ENCODE measurements at regions not wholly inside any gene's neighbourhood (a gene's known extent, or its start where the extent isn't known, plus 50 kb on each side); places are given as distances from the start of the nearest gene placed in this dataset.

GRCh38 chr2:16186661-16187481 is 246.5 kb downstream of the MYCN start:
- TF ChIP-seq, protein P1, sequence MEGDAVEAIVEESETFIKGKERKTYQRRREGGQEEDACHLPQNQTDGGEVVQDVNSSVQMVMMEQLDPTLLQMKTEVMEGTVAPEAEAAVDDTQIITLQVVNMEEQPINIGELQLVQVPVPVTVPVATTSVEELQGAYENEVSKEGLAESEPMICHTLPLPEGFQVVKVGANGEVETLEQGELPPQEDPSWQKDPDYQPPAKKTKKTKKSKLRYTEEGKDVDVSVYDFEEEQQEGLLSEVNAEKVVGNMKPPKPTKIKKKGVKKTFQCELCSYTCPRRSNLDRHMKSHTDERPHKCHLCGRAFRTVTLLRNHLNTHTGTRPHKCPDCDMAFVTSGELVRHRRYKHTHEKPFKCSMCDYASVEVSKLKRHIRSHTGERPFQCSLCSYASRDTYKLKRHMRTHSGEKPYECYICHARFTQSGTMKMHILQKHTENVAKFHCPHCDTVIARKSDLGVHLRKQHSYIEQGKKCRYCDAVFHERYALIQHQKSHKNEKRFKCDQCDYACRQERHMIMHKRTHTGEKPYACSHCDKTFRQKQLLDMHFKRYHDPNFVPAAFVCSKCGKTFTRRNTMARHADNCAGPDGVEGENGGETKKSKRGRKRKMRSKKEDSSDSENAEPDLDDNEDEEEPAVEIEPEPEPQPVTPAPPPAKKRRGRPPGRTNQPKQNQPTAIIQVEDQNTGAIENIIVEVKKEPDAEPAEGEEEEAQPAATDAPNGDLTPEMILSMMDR (IDR thresholded peaks at IDR 0.05; ENCODE audit: low read depth, low read length): no peak
- no peak for TF ChIP-seq POLR2A (IDR thresholded peaks at IDR 0.05; ENCODE audit: extremely low read depth, insufficient read length)
- no peak overlapping the region for H3K4me3 ChIP-seq (ENCODE audit: low read depth, low read length)
- DNase-seq (ENCODE audit: low read depth): no peak

DNA sequence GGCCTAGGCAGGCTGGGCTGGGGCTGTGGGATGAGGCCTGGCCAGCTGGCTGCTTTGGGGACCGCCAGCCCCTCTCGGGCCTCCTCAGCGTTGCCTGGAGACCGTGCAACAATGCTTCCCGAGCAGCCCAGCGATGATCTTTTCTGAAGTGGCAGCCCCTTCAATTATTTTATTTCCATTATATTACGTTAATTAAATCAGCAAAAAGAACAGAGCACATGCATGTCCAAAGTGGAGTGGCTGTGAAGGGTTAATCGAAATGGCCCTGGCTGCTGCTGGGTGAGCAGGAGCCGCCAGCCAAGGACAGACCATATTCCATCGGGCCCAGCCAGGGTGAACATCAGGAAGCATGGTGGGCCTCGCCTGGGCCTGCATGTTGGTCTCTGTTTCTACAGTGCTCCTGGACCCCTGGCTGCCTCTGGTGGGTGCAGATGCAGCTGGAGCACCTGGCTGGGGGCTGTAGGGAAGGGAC is 245.5 kb downstream of the MYCN start:
- no peak for DNase-seq (ENCODE audit: low read depth)
- TF ChIP-seq POLR2A (IDR thresholded peaks at IDR 0.05; ENCODE audit: extremely low read depth, insufficient read length) (no peak), MYC (IDR thresholded peaks at IDR 0.05; ENCODE audit: low read depth, low read length) (no peak)
- TF ChIP-seq, protein P2, sequence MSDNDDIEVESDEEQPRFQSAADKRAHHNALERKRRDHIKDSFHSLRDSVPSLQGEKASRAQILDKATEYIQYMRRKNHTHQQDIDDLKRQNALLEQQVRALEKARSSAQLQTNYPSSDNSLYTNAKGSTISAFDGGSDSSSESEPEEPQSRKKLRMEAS (IDR thresholded peaks at IDR 0.05; ENCODE audit: low read depth, low read length): no peak
- TF ChIP-seq, protein P1 (IDR thresholded peaks at IDR 0.05; ENCODE audit: low read depth, low read length): no peak
- no peak overlapping the region for H3K4me3 ChIP-seq (ENCODE audit: low read depth, low read length)

GRCh38 chr2:16184945-16185660 is 244.8 kb downstream of the MYCN start:
- no peak for TF ChIP-seq MYC (IDR thresholded peaks at IDR 0.05; ENCODE audit: low read depth, low read length)
- TF ChIP-seq, protein P2 (IDR thresholded peaks at IDR 0.05; ENCODE audit: low read depth, low read length): no peak
- TF ChIP-seq POLR2A (IDR thresholded peaks at IDR 0.05; ENCODE audit: extremely low read depth, insufficient read length): no peak
- TF ChIP-seq, protein P1 (IDR thresholded peaks at IDR 0.05; ENCODE audit: low read depth, low read length): no peak
- no peak for DNase-seq (ENCODE audit: low read depth)

GRCh38 chr2:16184341-16184890 is 244.1 kb downstream of the MYCN start:
- DNase-seq (ENCODE audit: low read depth): no peak
- no peak overlapping the region for H3K4me3 ChIP-seq (ENCODE audit: low read depth, low read length)
- TF ChIP-seq MYC (IDR thresholded peaks at IDR 0.05; ENCODE audit: low read depth, low read length) (no peak), POLR2A (IDR thresholded peaks at IDR 0.05; ENCODE audit: extremely low read depth, insufficient read length) (no peak)
- TF ChIP-seq, protein P2 (IDR thresholded peaks at IDR 0.05; ENCODE audit: low read depth, low read length): no peak
- TF ChIP-seq, protein P1 (IDR thresholded peaks at IDR 0.05; ENCODE audit: low read depth, low read length): no peak

More at GRCh38 chr2:16184945-16185660, 244.8 kb downstream of the MYCN start:
- H3K4me3 ChIP-seq (ENCODE audit: low read depth, low read length): no peak overlapping the region

GRCh38 chr2:16183345-16183744 is 243.0 kb downstream of the MYCN start:
- TF ChIP-seq MYC (IDR thresholded peaks at IDR 0.05; ENCODE audit: low read depth, low read length): no peak
- TF ChIP-seq, protein P1 (IDR thresholded peaks at IDR 0.05; ENCODE audit: low read depth, low read length): no peak
- TF ChIP-seq, protein P2 (IDR thresholded peaks at IDR 0.05; ENCODE audit: low read depth, low read length): no peak
- TF ChIP-seq POLR2A (IDR thresholded peaks at IDR 0.05; ENCODE audit: extremely low read depth, insufficient read length): no peak
- no peak for DNase-seq (ENCODE audit: low read depth)
- no peak overlapping the region for H3K4me3 ChIP-seq (ENCODE audit: low read depth, low read length)

All from NB4 (cell line).